HUES64 (cell line): ENCODE measurements at regions not wholly inside any gene's neighbourhood (a gene's known extent, or its start where the extent isn't known, plus 50 kb on each side); places are given as distances from the start of the nearest gene placed in this dataset.

ENCODE experiments used
- H3K27ac ChIP-seq: 2 replicates; pipeline ENCODE4 v1.7.0; 2013; ENCODE audit warnings: low read depth, low read length, inconsistent platforms
- H3K27me3 ChIP-seq: 2 replicates; pipeline ENCODE4 v1.6.1; 2013; ENCODE audit warnings: mild to moderate bottlenecking, low read length; ENCODE audit not compliant: insufficient read depth
- H3K36me3 ChIP-seq: 2 replicates; pipeline ENCODE4 v1.6.1; 2013; ENCODE audit warnings: mild to moderate bottlenecking, low read length; ENCODE audit not compliant: insufficient read depth
- H3K4me1 ChIP-seq: 2 replicates; pipeline ENCODE4 v1.6.1; 2013; ENCODE audit warnings: mild to moderate bottlenecking, low read length, moderate library complexity; ENCODE audit not compliant: insufficient read depth
- H3K4me3 ChIP-seq: 2 replicates; pipeline ENCODE4 v1.5.1; 2013; ENCODE audit warnings: mild to moderate bottlenecking, low read length, moderate library complexity
- H3K9ac ChIP-seq: 2 replicates; pipeline ENCODE4 v1.6.1; 2013; ENCODE audit warnings: mild to moderate bottlenecking, low read depth, low read length
- H3K9me3 ChIP-seq: 2 replicates; pipeline ENCODE4 v1.6.1; 2013; ENCODE audit warnings: low read depth, low read length; ENCODE audit not compliant: insufficient read depth
- WGBS: fragments of 150-250, 120-280 bp; methylation state at CpG from one replicate; pipeline ENCODE4 v1.1.7; 2013; ENCODE audit warnings: missing lambda C conversion rate; 5-methylcytosine and 5-hydroxymethylcytosine counted together

GRCh38 chr6:165777680-165778079, 114.6 kb upstream of the PDE10A start:
- 93% methylated on average over 3 of the region's 3 CpGs for WGBS
- Histone ChIP-seq H3K4me3 (no peak overlapping the region), H3K9me3 (no peaks in the 10 kb centered on the region), H3K36me3 (no peaks in the 10 kb centered on the region), H3K27me3 (no peaks in the 10 kb centered on the region), H3K4me1 (peaks cover 9% of the 10 kb centered on the region; the same call in 1 of the 2 replicates), H3K27ac (no peak overlapping the region), H3K9ac (no peak overlapping the region)

- Histone ChIP-seq H3K27ac (no peak overlapping the region), H3K36me3 (no peaks in the 10 kb centered on the region), H3K4me1 (peaks cover 9% of the 10 kb centered on the region; the same call in 1 of the 2 replicates), H3K4me3 (no peak overlapping the region), H3K27me3 (no peaks in the 10 kb centered on the region; the same call in 1 of the 2 replicates), H3K9ac (no peak overlapping the region), H3K9me3 (no peaks in the 10 kb centered on the region)
- 69% methylated on average over 4 of the region's 5 CpGs for WGBS
These were observed 113.7 kb upstream of the PDE10A start for GRCh38 chr6:165776691-165777090.

DNA sequence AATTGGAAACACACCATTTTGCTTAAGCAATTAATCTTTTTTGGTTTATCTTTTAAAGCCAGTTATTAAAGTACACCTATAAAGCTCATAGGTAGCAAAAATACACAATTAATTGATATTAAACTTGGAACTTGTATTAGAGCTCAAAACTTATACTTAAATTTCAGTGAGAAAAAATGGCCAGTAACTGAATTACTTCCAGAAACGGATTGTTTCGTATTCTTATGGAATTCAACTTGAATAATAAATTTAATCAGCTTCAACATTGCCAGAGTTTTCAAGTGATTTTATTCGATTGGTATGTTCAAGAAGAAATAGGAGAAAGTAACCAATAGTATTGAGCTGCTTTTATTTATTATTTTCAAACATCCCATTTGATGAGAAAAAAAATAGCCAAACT, 112.7 kb upstream of the PDE10A start:
- no peaks in the 10 kb centered on the region; the same call in 1 of the 2 replicates for H3K27me3 ChIP-seq
- H3K36me3 ChIP-seq: no peaks in the 10 kb centered on the region
- H3K4me3 ChIP-seq: no peak overlapping the region
- no peaks in the 10 kb centered on the region for H3K9me3 ChIP-seq
- H3K4me1 ChIP-seq: peaks cover 9% of the 10 kb centered on the region; the same call in 1 of the 2 replicates
- H3K9ac ChIP-seq: no peak overlapping the region
- no peak overlapping the region for H3K27ac ChIP-seq
- no CpG with 5 or more reads among the region's 3 CpGs for WGBS

DNA sequence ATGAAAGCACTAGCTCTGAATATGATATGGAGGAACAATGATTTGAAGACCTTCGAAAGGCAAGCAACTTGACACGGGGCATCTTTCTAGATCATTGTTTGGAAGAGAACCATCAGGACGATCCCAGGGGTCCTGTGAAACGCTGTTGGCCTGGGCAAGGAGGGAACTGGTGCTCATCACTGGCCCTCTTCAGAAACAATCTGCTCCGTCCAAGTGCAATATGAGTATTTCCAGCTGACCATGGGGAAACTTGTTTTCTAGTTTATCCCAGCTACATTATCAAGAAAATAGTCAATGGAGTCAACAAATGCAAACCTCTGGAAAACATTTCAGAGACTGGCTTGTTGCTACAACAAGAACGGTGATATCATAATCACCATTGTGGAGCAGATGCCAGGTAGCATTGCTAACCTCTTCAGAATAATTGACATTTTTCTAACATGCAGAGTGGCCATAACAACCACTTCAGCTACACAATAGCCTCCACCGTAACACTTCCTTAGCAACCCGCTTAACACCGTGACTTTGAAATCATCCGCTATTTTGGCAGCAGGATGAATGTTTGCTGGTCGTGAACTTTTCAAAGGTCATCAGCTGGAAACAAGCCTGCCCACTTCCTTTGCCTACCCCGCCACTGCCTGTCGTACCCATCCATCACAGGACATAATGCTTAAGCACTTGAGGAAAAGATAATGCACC, 112.0 kb upstream of the PDE10A start:
- H3K9me3 ChIP-seq: no peaks in the 10 kb centered on the region
- H3K4me1 ChIP-seq: peaks cover 9% of the 10 kb centered on the region; the same call in 1 of the 2 replicates
- no peak overlapping the region for H3K27ac ChIP-seq
- 64% methylated on average over 13 of the region's 13 CpGs for WGBS
- no peaks in the 10 kb centered on the region for H3K36me3 ChIP-seq
- no peak overlapping the region for H3K4me3 ChIP-seq
- no peak overlapping the region for H3K9ac ChIP-seq
- H3K27me3 ChIP-seq: no peaks in the 10 kb centered on the region; the same call in 1 of the 2 replicates

DNA sequence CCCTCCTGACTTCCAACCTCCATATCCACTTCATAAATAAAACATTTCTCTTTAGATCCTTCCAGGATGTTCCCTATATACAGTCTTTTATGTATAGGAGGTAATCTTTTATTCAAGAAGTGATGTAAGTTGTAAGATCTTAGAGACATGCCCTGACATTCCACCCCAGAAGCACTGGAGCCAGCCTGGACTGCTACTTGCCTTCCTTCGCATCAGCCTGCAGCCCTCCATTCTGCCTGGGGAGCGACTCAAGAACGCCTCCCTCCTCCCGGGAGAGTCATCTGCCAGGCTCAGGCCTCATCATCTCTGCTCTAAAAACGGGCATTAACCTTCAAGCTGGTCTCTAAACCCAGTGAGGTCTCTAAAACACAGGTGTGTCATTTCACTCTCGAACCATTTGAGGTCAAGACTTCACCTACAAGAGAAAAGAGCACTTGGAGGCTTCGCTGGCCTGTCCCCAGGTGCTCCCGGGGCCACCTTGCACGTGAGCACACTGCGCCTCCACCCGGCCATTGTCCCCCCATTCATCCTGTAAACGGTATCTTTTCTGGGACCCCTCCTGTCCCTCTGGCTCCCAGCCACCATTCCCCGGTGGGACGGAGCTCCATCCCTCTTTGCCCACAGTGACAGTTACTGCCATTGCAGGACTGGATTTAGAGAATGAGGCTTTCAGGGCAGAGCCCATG, 107.5 kb upstream of the PDE10A start:
- Histone ChIP-seq H3K9ac (no peak overlapping the region), H3K27me3 (peaks cover 7% of the 10 kb centered on the region; the same call in 1 of the 2 replicates), H3K9me3 (no peaks in the 10 kb centered on the region), H3K4me1 (peaks cover 3% of the 10 kb centered on the region; the same call in 1 of the 2 replicates), H3K36me3 (no peaks in the 10 kb centered on the region), H3K27ac (no peak overlapping the region), H3K4me3 (no peak overlapping the region)
- 86% methylated on average over 14 of the region's 14 CpGs for WGBS

DNA sequence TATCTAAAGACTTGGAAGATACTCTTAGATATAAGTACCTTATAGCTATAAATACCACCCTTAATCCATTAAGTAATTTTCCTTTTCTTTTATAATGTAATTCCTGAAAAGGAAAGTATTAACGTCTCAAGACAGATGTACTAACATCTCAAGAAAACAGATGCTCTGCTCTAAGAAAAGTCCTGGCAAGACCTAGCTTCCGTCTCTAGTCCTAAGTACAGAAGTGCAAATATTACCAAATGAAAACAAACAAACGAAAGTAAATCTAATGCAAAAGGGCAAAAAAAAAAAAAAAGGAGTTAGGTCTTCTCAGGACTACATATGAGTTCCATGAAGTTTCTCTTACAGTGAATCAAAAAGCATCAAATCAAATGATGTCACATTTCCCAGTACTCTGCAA, 106.8 kb upstream of the PDE10A start:
- Histone ChIP-seq H3K27ac (no peak overlapping the region), H3K9me3 (no peaks in the 10 kb centered on the region), H3K27me3 (peaks cover 7% of the 10 kb centered on the region; the same call in 1 of the 2 replicates), H3K9ac (no peak overlapping the region), H3K4me3 (no peak overlapping the region), H3K4me1 (no peaks in the 10 kb centered on the region; the same call in 1 of the 2 replicates), H3K36me3 (no peaks in the 10 kb centered on the region)
- WGBS: 88% methylated on average over 3 of the region's 3 CpGs

GRCh38 chr6:165769401-165769800, 106.4 kb upstream of the PDE10A start:
- H3K9me3 ChIP-seq: no peaks in the 10 kb centered on the region
- peaks cover 7% of the 10 kb centered on the region; the same call in 1 of the 2 replicates for H3K27me3 ChIP-seq
- no peaks in the 10 kb centered on the region for H3K4me1 ChIP-seq
- H3K4me3 ChIP-seq: no peak overlapping the region
- H3K36me3 ChIP-seq: no peaks in the 10 kb centered on the region
- H3K27ac ChIP-seq: no peak overlapping the region
- H3K9ac ChIP-seq: no peak overlapping the region
- 85% methylated on average over 5 of the region's 5 CpGs for WGBS

DNA sequence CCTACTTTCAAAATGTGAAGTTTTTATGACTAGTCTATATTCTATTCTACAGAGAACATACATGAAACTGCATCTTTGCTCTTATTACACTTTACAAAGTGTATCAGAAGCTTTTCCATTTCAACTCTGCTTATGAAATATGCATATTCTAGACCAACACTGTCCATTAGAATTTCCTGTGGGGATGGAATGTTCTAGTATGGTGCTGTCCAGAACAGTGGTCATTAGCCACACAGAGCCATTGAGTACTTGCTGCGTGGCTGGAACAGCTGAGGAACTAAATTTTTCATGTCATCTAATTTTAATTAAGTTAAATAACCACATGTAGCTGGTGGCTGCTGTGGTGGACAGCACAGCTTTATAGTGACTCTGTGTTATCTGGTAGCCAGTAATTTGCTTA, 105.9 kb upstream of the PDE10A start:
- H3K36me3 ChIP-seq: no peaks in the 10 kb centered on the region
- peaks cover 7% of the 10 kb centered on the region; the same call in 1 of the 2 replicates for H3K27me3 ChIP-seq
- H3K4me1 ChIP-seq: no peaks in the 10 kb centered on the region
- 80% methylated on average over 1 of the region's 1 CpG for WGBS
- H3K27ac ChIP-seq: no peak overlapping the region
- no peak overlapping the region for H3K9ac ChIP-seq
- H3K4me3 ChIP-seq: no peak overlapping the region
- no peaks in the 10 kb centered on the region for H3K9me3 ChIP-seq

DNA sequence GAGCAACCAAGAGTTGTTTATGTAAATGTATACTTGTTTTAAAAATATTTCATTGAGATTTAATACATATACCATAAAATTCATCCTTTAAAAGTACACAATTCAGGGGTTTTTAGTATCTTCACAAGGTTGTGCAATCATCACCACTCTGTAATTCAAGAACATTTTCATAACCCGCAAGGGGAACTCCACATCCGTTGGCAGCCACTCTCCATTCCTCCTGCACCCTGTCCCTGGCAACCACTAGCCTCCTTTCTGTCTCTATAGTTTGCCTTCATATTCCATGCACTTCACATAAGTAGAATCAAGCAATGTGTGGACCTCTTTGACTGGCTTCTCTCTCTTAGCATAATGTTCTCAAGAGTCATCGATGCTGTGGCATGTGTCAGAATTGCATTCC, 104.2 kb upstream of the PDE10A start:
- Histone ChIP-seq H3K27ac (no peak overlapping the region), H3K4me3 (no peak overlapping the region), H3K36me3 (no peaks in the 10 kb centered on the region), H3K27me3 (peaks cover 7% of the 10 kb centered on the region; the same call in 1 of the 2 replicates), H3K9me3 (no peaks in the 10 kb centered on the region), H3K9ac (no peak overlapping the region), H3K4me1 (no peaks in the 10 kb centered on the region)
- 92% methylated on average over 2 of the region's 3 CpGs for WGBS

DNA sequence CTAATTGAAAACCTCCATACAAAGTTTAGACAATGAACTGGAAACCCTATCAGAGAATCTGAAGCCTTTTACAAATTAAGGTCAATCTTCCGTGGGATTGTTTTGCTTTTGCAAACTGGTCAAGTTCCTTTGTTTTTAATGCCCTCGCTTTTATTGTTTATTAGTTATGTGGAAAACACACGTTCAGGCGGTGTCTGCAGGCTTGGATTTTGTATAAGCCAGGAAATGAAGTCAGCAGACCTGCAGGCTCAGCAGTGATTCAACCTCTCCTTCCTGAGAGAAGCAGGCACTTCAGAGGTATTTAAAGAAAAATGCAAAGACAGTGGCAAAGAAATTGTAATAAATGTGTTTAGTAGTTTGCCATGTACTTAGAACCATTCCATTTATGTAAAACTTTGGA, 103.4 kb upstream of the PDE10A start:
- Histone ChIP-seq H3K4me3 (no peak overlapping the region), H3K27ac (no peak overlapping the region), H3K36me3 (no peaks in the 10 kb centered on the region), H3K27me3 (peaks cover 7% of the 10 kb centered on the region; the same call in 1 of the 2 replicates), H3K9ac (no peak overlapping the region), H3K9me3 (no peaks in the 10 kb centered on the region), H3K4me1 (no peaks in the 10 kb centered on the region)
- WGBS: 68% methylated on average over 4 of the region's 4 CpGs

- no peak overlapping the region for H3K4me3 ChIP-seq
- peaks cover 7% of the 10 kb centered on the region; the same call in 1 of the 2 replicates for H3K27me3 ChIP-seq
- no peaks in the 10 kb centered on the region for H3K4me1 ChIP-seq
- no peaks in the 10 kb centered on the region for H3K9me3 ChIP-seq
- H3K36me3 ChIP-seq: no peaks in the 10 kb centered on the region
- 83% methylated on average over 5 of the region's 7 CpGs for WGBS
- H3K27ac ChIP-seq: no peak overlapping the region
- H3K9ac ChIP-seq: no peak overlapping the region
These were observed 103.0 kb upstream of the PDE10A start for GRCh38 chr6:165766026-165766425.
